GM19372 (cell line): ENCODE measurements at regions not wholly inside any gene's neighbourhood (a gene's known extent, or its start where the extent isn't known, plus 50 kb on each side); places are given as distances from the start of the nearest gene placed in this dataset.
"Not testable (repeated sequence)": the region's sequence is repeated elsewhere in the genome, so short reads cannot be mapped to it uniquely, and the experiment has no call there.

Experiments
- ATAC-seq: cut with Tn5 transposase; IDR thresholded peaks from one replicate; pipeline ENCODE4 v1.9.1; 2021; ENCODE audit warnings: mild to moderate bottlenecking, low read depth, moderate library complexity; ENCODE audit not compliant: unreplicated experiment

GRCh38 chr3:188964957-188965356 lies 206.8 kb upstream of the TPRG1 start:
- ATAC-seq = no peak

GRCh38 chr3:188972310-188972709 lies 199.5 kb upstream of the TPRG1 start:
- ATAC-seq = no peak

- no peak for ATAC-seq
Observed at GRCh38 chr3:188974856-188975599, 196.7 kb upstream of the TPRG1 start.

GRCh38 chr3:188975600-188976314 lies 196.0 kb upstream of the TPRG1 start:
- ATAC-seq = no peak

GRCh38 chr3:188976407-188976806 lies 195.4 kb upstream of the TPRG1 start:
- ATAC-seq = no peak

- no peak for ATAC-seq
Observed at GRCh38 chr3:188978421-188979171, 193.2 kb upstream of the TPRG1 start.

GRCh38 chr3:188979248-188979647 lies 192.5 kb upstream of the TPRG1 start:
- ATAC-seq = no peak

- ATAC-seq = no peak
Observed at GRCh38 chr3:188979669-188980310, 192.0 kb upstream of the TPRG1 start.

GRCh38 chr3:188993181-188993580 lies 178.6 kb upstream of the TPRG1 start:
- ATAC-seq = no peak

- ATAC-seq = no peak
Observed at GRCh38 chr3:189001559-189001958, 170.2 kb upstream of the TPRG1 start.

- no peak for ATAC-seq
Observed at GRCh38 chr3:189003410-189003809, 168.4 kb upstream of the TPRG1 start.

GRCh38 chr3:189013224-189013888 lies 158.4 kb upstream of the TPRG1 start:
- no peak for ATAC-seq

GRCh38 chr3:189014526-189014925 lies 157.2 kb upstream of the TPRG1 start:
- ATAC-seq = no peak

GRCh38 chr3:189022576-189023466 lies 148.9 kb upstream of the TPRG1 start:
- ATAC-seq = not testable (repeated sequence)

GRCh38 chr3:189025866-189026265 lies 145.9 kb upstream of the TPRG1 start:
- no peak for ATAC-seq

- no peak for ATAC-seq
Observed at GRCh38 chr3:189027626-189028155, 144.1 kb upstream of the TPRG1 start.

GRCh38 chr3:189038773-189039745 lies 132.7 kb upstream of the TPRG1 start:
- no peak for ATAC-seq
